Pancreas (tissue), 10 donors: ENCODE measurements at regions not wholly inside any gene's neighbourhood (a gene's known extent, or its start where the extent isn't known, plus 50 kb on each side); places are given as distances from the start of the nearest gene placed in this dataset.

Source experiments
- ATAC-seq, 4 donors: fragments of 200-7000 bp; cut with Tn5 transposase; one replicate each; pipeline versions ENCODE4 v1.8.0 to v1.9.1; 2020; ENCODE audit warnings: mild to moderate bottlenecking in 4 of 4, moderate library complexity in 4 of 4
- DNase-seq, 6 donors: peaks; one replicate each; pipeline ENCODE4 v3.0.0-alpha.2; 2020
- FAIRE-seq: peaks from 2 replicates; lab custom pipeline; 2012; peaks lifted over from hg19 to GRCh38; lab: Jason Lieb, UNC
- H3K27ac ChIP-seq, 4 donors: fragments of 200-600 bp; sonication (generic); 1 replicate in 3 of 4; 2 replicates in 1 of 4; pipeline versions ENCODE4 v1.5.0 to v1.8.0; 2020
- H3K27me3 ChIP-seq, 4 donors: fragments of 200-600 bp; one replicate each; pipeline ENCODE4 v1.8.0; 2021
- H3K36me3 ChIP-seq, 3 donors: fragments of 200-600 bp; sonication (generic) in 1 of 3; one replicate each; pipeline versions ENCODE4 v1.5.0 to v1.8.0; 2020 to 2021
- H3K4me1 ChIP-seq, 3 donors: fragments of 200-600 bp; one replicate each; pipeline ENCODE4 v1.8.0; 2021
- H3K4me3 ChIP-seq, 4 donors: fragments of 200-600 bp; sonication (generic) in 2 of 4; one replicate each; pipeline versions ENCODE4 v1.5.0 to v1.8.0; 2020 to 2021
- H3K9me3 ChIP-seq, 4 donors: fragments of 200-600 bp; one replicate each; pipeline ENCODE4 v1.8.0; 2021
- WGBS, 2 donors: extraction: QIAGEN DNeasy Blood & Tissue Kit; methylation state at CpG; one replicate each; pipeline ENCODE4 v1.1.7; 2013; 5-methylcytosine and 5-hydroxymethylcytosine counted together
- intact Hi-C, 3 donors: fragments of 100-400 bp; cut with DNase I; formaldehyde crosslinking; loops; one replicate each; pipeline versions ENCODE4 v1.11.1 to v1.14.2; 2022
- TF ChIP-seq, protein P1 (sequence below), 4 donors: fragments of 200-600 bp; sonication (generic) in 3 of 4; IDR thresholded peaks; one replicate each; pipeline versions ENCODE4 v1.5.0 to v1.8.0; 2021; ENCODE audit warnings: antibody characterized with exemption in 4 of 4
- donor health status: healthy with polysubstance abuse.
- donor health status: DM: no; HTN: no; CAD: no; lungs with moderate emphysema.
- donor health status: DM: no; HTN: no; CAD: no.
- donor health status: control.
- donor health status: control.
- donor health status: Bipolar disorder and iron deficiency.
- donor health status: DM: yes; HTN: yes; CAD: no.
- donor health status: DM: no; HTN: no; CAD: no.
- donor health status: DM: no; HTN: no; CAD: no.
- donor health status: DM: yes; HTN: yes; CAD: no.

DNA sequence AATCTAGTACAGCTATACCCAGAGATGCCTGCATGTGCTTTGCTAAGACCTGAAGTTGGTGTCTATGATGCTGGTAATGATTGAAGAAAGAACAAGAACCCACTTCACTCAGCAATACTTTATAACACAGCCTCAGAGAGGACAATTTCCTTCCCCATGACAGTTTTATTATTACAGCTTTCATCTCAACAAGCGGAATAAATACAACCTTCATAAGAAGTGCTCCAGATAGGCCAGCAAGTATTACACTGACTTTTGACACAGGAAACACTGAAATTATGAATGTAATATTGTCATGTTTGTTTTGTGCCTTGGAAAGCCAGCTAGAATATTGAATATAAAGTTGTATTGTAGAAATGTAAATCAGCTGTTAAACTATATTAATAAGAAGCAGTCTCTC, 557.4 kb upstream of the ARPP21 start:
- no peak overlapping the region for H3K27ac ChIP-seq
- TF ChIP-seq, protein P1, sequence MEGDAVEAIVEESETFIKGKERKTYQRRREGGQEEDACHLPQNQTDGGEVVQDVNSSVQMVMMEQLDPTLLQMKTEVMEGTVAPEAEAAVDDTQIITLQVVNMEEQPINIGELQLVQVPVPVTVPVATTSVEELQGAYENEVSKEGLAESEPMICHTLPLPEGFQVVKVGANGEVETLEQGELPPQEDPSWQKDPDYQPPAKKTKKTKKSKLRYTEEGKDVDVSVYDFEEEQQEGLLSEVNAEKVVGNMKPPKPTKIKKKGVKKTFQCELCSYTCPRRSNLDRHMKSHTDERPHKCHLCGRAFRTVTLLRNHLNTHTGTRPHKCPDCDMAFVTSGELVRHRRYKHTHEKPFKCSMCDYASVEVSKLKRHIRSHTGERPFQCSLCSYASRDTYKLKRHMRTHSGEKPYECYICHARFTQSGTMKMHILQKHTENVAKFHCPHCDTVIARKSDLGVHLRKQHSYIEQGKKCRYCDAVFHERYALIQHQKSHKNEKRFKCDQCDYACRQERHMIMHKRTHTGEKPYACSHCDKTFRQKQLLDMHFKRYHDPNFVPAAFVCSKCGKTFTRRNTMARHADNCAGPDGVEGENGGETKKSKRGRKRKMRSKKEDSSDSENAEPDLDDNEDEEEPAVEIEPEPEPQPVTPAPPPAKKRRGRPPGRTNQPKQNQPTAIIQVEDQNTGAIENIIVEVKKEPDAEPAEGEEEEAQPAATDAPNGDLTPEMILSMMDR (IDR thresholded peaks at IDR 0.05) = no peak
- no peaks in the 10 kb centered on the region for H3K9me3 ChIP-seq
- no peak overlapping the region for H3K4me3 ChIP-seq
- ATAC-seq (no peak), DNase-seq (no peak), FAIRE-seq (no peak)
- 87 to 94% methylated on average over 1 of the region's 1 CpG for whole genome bisulfite sequencing, 2 donors
- intact Hi-C loops = no loop called here
- H3K27me3 ChIP-seq = no peaks in the 10 kb centered on the region
- no peaks in the 10 kb centered on the region for H3K4me1 ChIP-seq
- H3K36me3 ChIP-seq = no peaks in the 10 kb centered on the region

GRCh38 chr3:35088943-35089342, 550.4 kb upstream of the ARPP21 start:
- intact Hi-C loops = no loop called here
- Histone ChIP-seq H3K27ac (no peak overlapping the region), H3K36me3 (no peaks in the 10 kb centered on the region), H3K4me1 (no peaks in the 10 kb centered on the region), H3K27me3 (no peaks in the 10 kb centered on the region), H3K9me3 (no peaks in the 10 kb centered on the region), H3K4me3 (no peak overlapping the region)
- TF ChIP-seq, protein P1 (IDR thresholded peaks at IDR 0.05) = no peak
- WGBS, 2 donors = 50 to 76% methylated on average over 1 of the region's 1 CpG
- FAIRE-seq (no peak), ATAC-seq (no peak), DNase-seq (no peak)

GRCh38 chr3:35114686-35115085, 524.6 kb upstream of the ARPP21 start:
- Histone ChIP-seq H3K27me3 (no peaks in the 10 kb centered on the region), H3K4me3 (no peak overlapping the region), H3K4me1 (no peaks in the 10 kb centered on the region), H3K27ac (no peak overlapping the region), H3K36me3 (no peaks in the 10 kb centered on the region), H3K9me3 (no peaks in the 10 kb centered on the region)
- intact Hi-C loops = no loop called here
- 82 to 90% methylated on average over 3 of the region's 3 CpGs for WGBS, 2 donors
- TF ChIP-seq, protein P1 (IDR thresholded peaks at IDR 0.05) = no peak
- FAIRE-seq (no peak), ATAC-seq (no peak), DNase-seq (no peak)

- FAIRE-seq = no peak
- Histone ChIP-seq H3K4me3 (no peak overlapping the region), H3K27ac (no peak overlapping the region), H3K9me3 (no peaks in the 10 kb centered on the region), H3K36me3 (no peaks in the 10 kb centered on the region), H3K4me1 (no peaks in the 10 kb centered on the region), H3K27me3 (no peaks in the 10 kb centered on the region)
- intact Hi-C loops = no loop called here
- TF ChIP-seq, protein P1 (IDR thresholded peaks at IDR 0.05) = no peak
- DNase-seq = no peak
- ATAC-seq = no peak
Measured at GRCh38 chr3:35120026-35120425, 519.3 kb upstream of the ARPP21 start.

DNA sequence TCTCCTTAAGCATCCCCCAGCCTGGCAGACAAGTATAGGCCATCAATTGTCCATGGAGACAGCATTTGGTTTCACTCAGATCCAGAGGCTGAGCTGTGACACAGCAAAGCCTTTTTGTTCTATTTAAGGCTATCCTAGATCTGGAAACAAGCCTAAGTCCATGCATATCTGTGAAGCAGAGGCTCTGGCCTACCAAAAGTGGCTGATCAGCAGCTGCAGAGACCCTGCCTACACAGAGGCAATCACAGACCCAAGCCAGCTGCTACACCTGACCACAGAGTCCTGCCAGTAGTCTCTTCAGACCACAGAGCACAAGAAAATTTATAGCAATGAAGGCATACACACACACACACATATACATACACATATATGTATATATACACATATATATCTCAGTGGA, 501.7 kb upstream of the ARPP21 start:
- Histone ChIP-seq H3K27me3 (no peaks in the 10 kb centered on the region), H3K9me3 (no peaks in the 10 kb centered on the region), H3K27ac (no peak overlapping the region), H3K4me1 (no peaks in the 10 kb centered on the region), H3K36me3 (no peaks in the 10 kb centered on the region), H3K4me3 (no peak overlapping the region)
- TF ChIP-seq, protein P1 (IDR thresholded peaks at IDR 0.05) = no peak
- DNase-seq = no peak
- intact Hi-C loops = no loop called here
- FAIRE-seq = no peak
- no peak for ATAC-seq
